GM18517 (cell line): ENCODE measurements at regions not wholly inside any gene's neighbourhood (a gene's known extent, or its start where the extent isn't known, plus 50 kb on each side); places are given as distances from the start of the nearest gene placed in this dataset.

Source experiments
- ATAC-seq: cut with Tn5 transposase; IDR thresholded peaks from one replicate; pipeline ENCODE4 v1.9.1; 2021; ENCODE audit warnings: mild to moderate bottlenecking, moderate library complexity; ENCODE audit not compliant: unreplicated experiment

GRCh38 chr10:10503772-10504171 lies 513.9 kb upstream of the CELF2 start:
- no peak for ATAC-seq

- no peak for ATAC-seq
Observed at GRCh38 chr10:10508211-10508610, 509.5 kb upstream of the CELF2 start.

- no peak for ATAC-seq
Observed at GRCh38 chr10:10510179-10510578, 507.5 kb upstream of the CELF2 start.

- no peak for ATAC-seq
Observed at GRCh38 chr10:10513067-10513466, 504.6 kb upstream of the CELF2 start.

- ATAC-seq: no peak
Observed at GRCh38 chr10:10513898-10514297, 503.8 kb upstream of the CELF2 start.

- no peak for ATAC-seq
Observed at GRCh38 chr10:10514797-10515196, 502.9 kb upstream of the CELF2 start.

GRCh38 chr10:10515479-10516204 lies 502.0 kb upstream of the CELF2 start:
- no peak for ATAC-seq

GRCh38 chr10:10516346-10517130 lies 501.1 kb upstream of the CELF2 start:
- no peak for ATAC-seq

GRCh38 chr10:10517866-10518265 lies 499.8 kb upstream of the CELF2 start:
- ATAC-seq: no peak

- no peak for ATAC-seq
Observed at GRCh38 chr10:10519674-10520073, 498.0 kb upstream of the CELF2 start.

GRCh38 chr10:10520491-10521385 lies 496.9 kb upstream of the CELF2 start:
- peak; percentile 91 for ATAC-seq

GRCh38 chr10:10526846-10527245 lies 490.8 kb upstream of the CELF2 start:
- no peak for ATAC-seq

- no peak for ATAC-seq
Observed at GRCh38 chr10:10527861-10528562, 489.7 kb upstream of the CELF2 start.

GRCh38 chr10:10528563-10528910 lies 489.1 kb upstream of the CELF2 start:
- ATAC-seq: no peak

- no peak for ATAC-seq
Observed at GRCh38 chr10:10530313-10530712, 487.4 kb upstream of the CELF2 start.

GRCh38 chr10:10532236-10532635 lies 485.4 kb upstream of the CELF2 start:
- no peak for ATAC-seq

- ATAC-seq: no peak
Observed at GRCh38 chr10:10532826-10533225, 484.8 kb upstream of the CELF2 start.

GRCh38 chr10:10533437-10533836 lies 484.2 kb upstream of the CELF2 start:
- no peak for ATAC-seq

- no peak for ATAC-seq
Observed at GRCh38 chr10:10538326-10538725, 479.3 kb upstream of the CELF2 start.

GRCh38 chr10:10540398-10540797 lies 477.3 kb upstream of the CELF2 start:
- no peak for ATAC-seq

GRCh38 chr10:10542477-10542876 lies 475.2 kb upstream of the CELF2 start:
- ATAC-seq: no peak
